ENCODE measurements at regions not wholly inside any gene's neighbourhood (a gene's known extent, or its start where the extent isn't known, plus 50 kb on each side); places are given as distances from the start of the nearest gene placed in this dataset.

DNA sequence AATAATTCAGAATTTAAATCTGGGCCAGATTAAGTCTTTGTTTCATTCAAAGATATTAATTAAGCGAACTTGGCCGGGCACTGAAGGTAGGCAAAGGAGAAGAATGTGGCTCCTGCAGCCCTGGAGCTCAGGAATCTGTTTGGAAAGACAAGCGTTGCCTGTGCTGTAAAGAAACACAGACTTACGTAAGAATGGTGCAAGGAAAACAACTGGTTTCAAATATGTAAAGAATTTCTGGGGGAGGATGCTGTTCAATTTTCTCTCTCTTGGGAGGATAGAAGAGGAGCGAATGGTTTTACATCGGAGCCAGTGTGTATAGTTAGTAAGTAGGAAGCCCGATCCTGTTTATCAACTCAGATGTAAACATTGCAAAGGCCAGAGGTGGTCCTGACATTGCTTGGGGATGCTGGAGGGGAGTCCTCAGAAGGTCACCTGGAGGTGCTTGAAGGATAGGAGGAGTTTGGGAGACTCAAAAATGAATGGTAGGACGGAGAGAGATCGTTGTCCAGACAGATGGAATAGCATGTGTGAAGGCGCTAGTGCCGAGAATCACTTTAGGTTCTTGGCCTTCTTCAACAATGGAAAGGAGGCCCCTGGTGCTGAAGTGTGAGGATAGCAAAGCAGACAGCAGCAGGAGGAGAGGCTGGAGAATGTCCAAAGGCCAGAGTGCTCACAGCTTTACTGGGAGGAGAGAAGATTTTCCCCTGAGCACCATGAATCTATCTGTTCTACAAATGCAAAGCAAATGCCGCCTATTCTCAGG is 456.1 kb downstream of the LPIN1 start:
- Histone ChIP-seq H3F3A (ENCODE audit: control insufficient read depth, insufficient read depth) (no peaks in the 10 kb centered on the region), H3K4me1 (ENCODE audit: control insufficient read depth, low read length) (no peaks in the 10 kb centered on the region), H3K9me3 (ENCODE audit: control insufficient read depth, insufficient read depth, low read length) (peaks cover 10% of the 10 kb centered on the region), H3K4me3 (ENCODE audit: low read length) (no peak overlapping the region), H3K4me2 (ENCODE audit: low read length) (no peak overlapping the region), H3K36me3 (ENCODE audit: control insufficient read depth, low read length) (no peaks in the 10 kb centered on the region), H3K27me3 (ENCODE audit: control insufficient read depth, low read length) (no peaks in the 10 kb centered on the region), H4K20me1 (ENCODE audit: control insufficient read depth, insufficient read depth, low read depth, low read length) (no peaks in the 10 kb centered on the region), H3K79me2 (ENCODE audit: control insufficient read depth, low read length) (no peaks in the 10 kb centered on the region), H3K9me2 (replicated peaks; ENCODE audit: control insufficient read depth, low read length) (no peaks in the 10 kb centered on the region), H3K27ac (ENCODE audit: low read depth, low read length) (no peak overlapping the region)
- TF ChIP-seq, protein P1, sequence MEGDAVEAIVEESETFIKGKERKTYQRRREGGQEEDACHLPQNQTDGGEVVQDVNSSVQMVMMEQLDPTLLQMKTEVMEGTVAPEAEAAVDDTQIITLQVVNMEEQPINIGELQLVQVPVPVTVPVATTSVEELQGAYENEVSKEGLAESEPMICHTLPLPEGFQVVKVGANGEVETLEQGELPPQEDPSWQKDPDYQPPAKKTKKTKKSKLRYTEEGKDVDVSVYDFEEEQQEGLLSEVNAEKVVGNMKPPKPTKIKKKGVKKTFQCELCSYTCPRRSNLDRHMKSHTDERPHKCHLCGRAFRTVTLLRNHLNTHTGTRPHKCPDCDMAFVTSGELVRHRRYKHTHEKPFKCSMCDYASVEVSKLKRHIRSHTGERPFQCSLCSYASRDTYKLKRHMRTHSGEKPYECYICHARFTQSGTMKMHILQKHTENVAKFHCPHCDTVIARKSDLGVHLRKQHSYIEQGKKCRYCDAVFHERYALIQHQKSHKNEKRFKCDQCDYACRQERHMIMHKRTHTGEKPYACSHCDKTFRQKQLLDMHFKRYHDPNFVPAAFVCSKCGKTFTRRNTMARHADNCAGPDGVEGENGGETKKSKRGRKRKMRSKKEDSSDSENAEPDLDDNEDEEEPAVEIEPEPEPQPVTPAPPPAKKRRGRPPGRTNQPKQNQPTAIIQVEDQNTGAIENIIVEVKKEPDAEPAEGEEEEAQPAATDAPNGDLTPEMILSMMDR (IDR thresholded peaks at IDR 0.05; ENCODE audit: low read depth, low read length, poor library complexity, severe bottlenecking), result no peak
- no peak for TF ChIP-seq EZH2phosphoT487 (IDR thresholded peaks at IDR 0.05; ENCODE audit: borderline replicate concordance, low read length)

DNA sequence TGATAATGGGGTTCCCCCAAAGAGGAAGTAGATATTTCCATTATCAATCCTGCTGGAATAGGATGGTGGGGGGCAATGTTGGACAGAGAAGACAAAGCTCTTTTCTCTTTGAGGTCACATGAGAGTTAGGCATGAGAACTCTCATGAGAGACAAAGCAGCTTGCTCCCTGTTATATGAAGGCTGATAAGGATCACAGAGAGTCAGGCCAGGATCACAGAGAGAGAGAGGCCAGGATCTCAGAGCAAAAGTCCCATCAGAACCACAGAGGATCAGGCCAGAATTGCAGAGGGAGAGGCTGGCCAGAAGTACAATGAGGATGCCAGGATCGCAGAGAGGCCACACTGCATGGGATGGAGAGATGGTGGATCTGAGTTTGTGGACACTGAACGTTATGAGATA is 457.1 kb downstream of the LPIN1 start:
- H3F3A ChIP-seq (ENCODE audit: control insufficient read depth, insufficient read depth), result no peaks in the 10 kb centered on the region
- H3K79me2 ChIP-seq (ENCODE audit: control insufficient read depth, low read length), result no peaks in the 10 kb centered on the region
- no peaks in the 10 kb centered on the region for H3K9me2 ChIP-seq (replicated peaks; ENCODE audit: control insufficient read depth, low read length)
- TF ChIP-seq EZH2phosphoT487 (IDR thresholded peaks at IDR 0.05; ENCODE audit: borderline replicate concordance, low read length), result no peak
- TF ChIP-seq, protein P1 (IDR thresholded peaks at IDR 0.05; ENCODE audit: low read depth, low read length, poor library complexity, severe bottlenecking), result no peak
- no peaks in the 10 kb centered on the region for H3K36me3 ChIP-seq (ENCODE audit: control insufficient read depth, low read length)
- H4K20me1 ChIP-seq (ENCODE audit: control insufficient read depth, insufficient read depth, low read depth, low read length), result no peaks in the 10 kb centered on the region
- H3K9me3 ChIP-seq (ENCODE audit: control insufficient read depth, insufficient read depth, low read length), result peaks cover 10% of the 10 kb centered on the region
- no peak overlapping the region for H3K27ac ChIP-seq (ENCODE audit: low read depth, low read length)
- no peaks in the 10 kb centered on the region for H3K4me1 ChIP-seq (ENCODE audit: control insufficient read depth, low read length)
- H3K4me3 ChIP-seq (ENCODE audit: low read length), result no peak overlapping the region
- H3K27me3 ChIP-seq (ENCODE audit: control insufficient read depth, low read length), result no peaks in the 10 kb centered on the region
- no peak overlapping the region for H3K4me2 ChIP-seq (ENCODE audit: low read length)

DNA sequence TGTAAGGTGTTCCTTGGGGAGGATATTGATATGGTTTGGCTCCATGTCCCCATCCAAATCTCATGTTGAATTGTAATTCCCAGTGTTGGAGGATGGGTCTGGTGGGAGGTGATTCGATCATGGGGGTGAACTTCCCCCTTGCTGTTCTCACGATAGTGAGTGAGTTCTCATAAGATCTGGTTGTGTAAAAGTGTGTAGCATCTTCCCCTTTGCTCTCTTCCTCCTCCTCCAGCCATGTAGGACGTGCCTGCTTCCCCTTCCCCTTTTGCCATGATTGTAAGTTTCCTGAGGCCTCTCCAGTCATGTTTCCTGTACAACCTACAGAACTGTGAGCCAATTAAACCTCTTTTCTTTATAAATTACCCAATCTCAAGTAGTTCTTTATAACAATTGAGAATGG is 458.7 kb downstream of the LPIN1 start:
- Histone ChIP-seq H3K9me3 (ENCODE audit: control insufficient read depth, insufficient read depth, low read length) (peaks cover 10% of the 10 kb centered on the region), H3K36me3 (ENCODE audit: control insufficient read depth, low read length) (no peaks in the 10 kb centered on the region), H3K4me3 (ENCODE audit: low read length) (no peak overlapping the region), H3K27me3 (ENCODE audit: control insufficient read depth, low read length) (no peaks in the 10 kb centered on the region), H3K79me2 (ENCODE audit: control insufficient read depth, low read length) (no peaks in the 10 kb centered on the region), H3K4me1 (ENCODE audit: control insufficient read depth, low read length) (no peaks in the 10 kb centered on the region), H3F3A (ENCODE audit: control insufficient read depth, insufficient read depth) (no peaks in the 10 kb centered on the region), H3K27ac (ENCODE audit: low read depth, low read length) (no peak overlapping the region), H3K9me2 (replicated peaks; ENCODE audit: control insufficient read depth, low read length) (no peaks in the 10 kb centered on the region), H3K4me2 (ENCODE audit: low read length) (no peak overlapping the region), H4K20me1 (ENCODE audit: control insufficient read depth, insufficient read depth, low read depth, low read length) (no peaks in the 10 kb centered on the region)
- no peak for TF ChIP-seq EZH2phosphoT487 (IDR thresholded peaks at IDR 0.05; ENCODE audit: borderline replicate concordance, low read length)
- TF ChIP-seq, protein P1 (IDR thresholded peaks at IDR 0.05; ENCODE audit: low read depth, low read length, poor library complexity, severe bottlenecking), result no peak
